SK-N-SH (cell line): ENCODE measurements at regions not wholly inside any gene's neighbourhood (a gene's known extent, or its start where the extent isn't known, plus 50 kb on each side); places are given as distances from the start of the nearest gene placed in this dataset.

Source experiments
- CTCF ChIA-PET: fragments of 300-600, 350-600 bp; formaldehyde crosslinking; extraction: SDS; loops from one replicate; lab custom pipeline; 2021; lab: Yijun Ruan, JAX
- POLR2A ChIA-PET: fragments of 350-600 bp; sonication (Branson Sonifier 250); formaldehyde crosslinking; extraction: SDS; loops from one replicate; lab custom pipeline; 2020; ENCODE audit warnings: antibody characterized with exemption, inconsistent platforms; lab: Yijun Ruan, JAX
- DNase-seq: peaks from one replicate; pipeline ENCODE4 v3.0.0; 2012
- H2AFZ ChIP-seq: fragments of 200-600 bp; sonication (generic); 2 replicates; pipeline ENCODE4 v1.8.1; 2016; ENCODE audit warnings: antibody characterized with exemption, mild to moderate bottlenecking, low read depth
- H3F3A ChIP-seq: fragments of 200-600 bp; sonication (generic); replicated peaks from 2 replicates; pipeline ENCODE3; 2016; ENCODE audit warnings: antibody characterized with exemption, mild to moderate bottlenecking; ENCODE audit not compliant: insufficient read depth
- H3K27ac ChIP-seq, 2 experiments: fragments of 200-500 bp in 1 of 2; fragments of 200-600 bp in 1 of 2; sonication (Bioruptor generic) in 1 of 2; sonication (generic), shearing (Covaris generic) in 1 of 2; 2 replicates each; pipeline versions ENCODE4 v1.5.1 to v1.6.1; 2014 to 2016; ENCODE audit warnings: low read depth in 2 of 2, inconsistent platforms in 1 of 2, low read length in 1 of 2, mild to moderate bottlenecking in 1 of 2, mixed read lengths in 1 of 2
- H3K27me3 ChIP-seq: fragments of 200-600 bp; sonication (generic), shearing (Covaris generic); 2 replicates; pipeline ENCODE4 v1.6.1; 2016; ENCODE audit warnings: mixed run types; ENCODE audit not compliant: insufficient read depth
- H3K36me3 ChIP-seq, 2 experiments: fragments of 200-500 bp in 1 of 2; fragments of 200-600 bp in 1 of 2; sonication (Bioruptor generic) in 1 of 2; sonication (generic) in 1 of 2; replicated peaks in 1 of 2; 2 replicates each; pipeline versions ENCODE3 to v1.5.1; 2014 to 2016; ENCODE audit warnings: low read length in 1 of 2, mild to moderate bottlenecking in 1 of 2; ENCODE audit not compliant: insufficient read depth in 2 of 2, control insufficient read depth in 1 of 2
- H3K4me1 ChIP-seq, 2 experiments: fragments of 200-500 bp in 1 of 2; fragments of 200-600 bp in 1 of 2; sonication (Bioruptor generic) in 1 of 2; sonication (generic), shearing (Covaris generic) in 1 of 2; 2 replicates each; pipeline versions ENCODE4 v1.5.1 to v1.6.1; 2014 to 2016; ENCODE audit warnings: low read depth in 1 of 2, low read length in 1 of 2, mixed run types in 1 of 2; ENCODE audit not compliant: insufficient read depth in 2 of 2, control insufficient read depth in 1 of 2
- H3K4me2 ChIP-seq: fragments of 200-600 bp; sonication (generic), shearing (Covaris generic); 2 replicates; pipeline ENCODE4 v1.6.1; 2017; ENCODE audit warnings: mixed run types
- H3K4me3 ChIP-seq, 2 experiments: fragments of 200-500 bp in 1 of 2; fragments of 200-600 bp in 1 of 2; sonication (Bioruptor generic) in 1 of 2; sonication (generic), shearing (Covaris generic) in 1 of 2; 2 replicates each; pipeline versions ENCODE4 v1.5.1 to v1.8.1; 2014 to 2016; ENCODE audit warnings: low read depth in 2 of 2, inconsistent platforms in 1 of 2, low read length in 1 of 2, mild to moderate bottlenecking in 1 of 2, mixed read lengths in 1 of 2, moderate library complexity in 1 of 2
- H3K79me2 ChIP-seq: fragments of 200-600 bp; sonication (generic); 2 replicates; pipeline ENCODE4 v1.8.1; 2017; ENCODE audit warnings: mild to moderate bottlenecking; ENCODE audit not compliant: insufficient read depth
- H3K9ac ChIP-seq: fragments of 200-600 bp; sonication (generic); 2 replicates; pipeline ENCODE4 v1.6.1; 2017; ENCODE audit warnings: mixed run types
- H3K9me2 ChIP-seq: fragments of 200-600 bp; sonication (generic); 2 replicates; pipeline ENCODE4 v1.6.1; 2017; ENCODE audit warnings: mixed run types
- H3K9me3 ChIP-seq: fragments of 200-600 bp; sonication (generic); 2 replicates; pipeline ENCODE4 v1.6.1; 2017; ENCODE audit warnings: mixed run types, mild to moderate bottlenecking, moderate library complexity
- H4K20me1 ChIP-seq: fragments of 200-600 bp; sonication (generic); 2 replicates; pipeline ENCODE4 v1.6.1; 2017; ENCODE audit warnings: mild to moderate bottlenecking, mixed run types; ENCODE audit not compliant: insufficient read depth
- GABPA ChIP-seq: IDR thresholded peaks from 2 replicates; pipeline ENCODE4 v1.4.0; 2012; ENCODE audit warnings: low read depth, mild to moderate bottlenecking
- IRF3 ChIP-seq: fragments of 150-350 bp; IDR thresholded peaks from 2 replicates; pipeline ENCODE4 v1.6.1; 2016; ENCODE audit warnings: mild to moderate bottlenecking, low read depth, low read length
- MAX ChIP-seq: IDR thresholded peaks from 2 replicates; pipeline ENCODE4 v1.4.0; 2012; ENCODE audit warnings: low read depth
- MEF2A ChIP-seq: IDR thresholded peaks from 2 replicates; pipeline ENCODE4 v1.4.0; 2012; ENCODE audit warnings: low read depth, borderline replicate concordance
- NFIC ChIP-seq: IDR thresholded peaks from 2 replicates; pipeline ENCODE4 v1.4.0; 2012; ENCODE audit warnings: borderline replicate concordance
- NRF1 ChIP-seq: IDR thresholded peaks from 2 replicates; pipeline ENCODE4 v1.6.1; 2012; ENCODE audit warnings: low read depth, mild to moderate bottlenecking, low read length
- POLR2AphosphoS5 ChIP-seq: IDR thresholded peaks from 2 replicates; pipeline ENCODE4 v1.6.1; 2012; ENCODE audit warnings: low read depth, low read length
- RXRA ChIP-seq: IDR thresholded peaks from 2 replicates; pipeline ENCODE4 v1.4.0; 2012; ENCODE audit warnings: low read depth, mild to moderate bottlenecking, borderline replicate concordance
- SIN3A ChIP-seq: IDR thresholded peaks from 2 replicates; pipeline ENCODE4 v1.6.1; 2012; ENCODE audit warnings: low read depth, mild to moderate bottlenecking, low read length, moderate library complexity, borderline replicate concordance
- SMC3 ChIP-seq: IDR thresholded peaks from 2 replicates; pipeline ENCODE4 v1.6.1; 2012; ENCODE audit warnings: low read depth, low read length, improper control_type of control experiment
- TAF1 ChIP-seq: IDR thresholded peaks from 2 replicates; pipeline ENCODE4 v1.6.1; 2012; ENCODE audit warnings: low read depth, mild to moderate bottlenecking, low read length, moderate library complexity, borderline replicate concordance
- TEAD4 ChIP-seq: IDR thresholded peaks from 2 replicates; pipeline ENCODE4 v1.4.0; 2012; ENCODE audit warnings: mild to moderate bottlenecking, borderline replicate concordance; ENCODE audit not compliant: insufficient read depth
- USF1 ChIP-seq: IDR thresholded peaks from 2 replicates; pipeline ENCODE4 v1.4.0; 2012; ENCODE audit warnings: low read depth, borderline replicate concordance
- YY1 ChIP-seq: IDR thresholded peaks from 2 replicates; pipeline ENCODE4 v1.4.0; 2012; ENCODE audit warnings: low read depth, mild to moderate bottlenecking
- ZBTB33 ChIP-seq: IDR thresholded peaks from 2 replicates; pipeline ENCODE4 v1.4.0; 2012; ENCODE audit warnings: low read depth, borderline replicate concordance
- WGBS: methylation state at CpG from one replicate; pipeline ENCODE4 v1.1.6; 2017; ENCODE audit warnings: low lambda C conversion rate; 5-methylcytosine and 5-hydroxymethylcytosine counted together

DNA sequence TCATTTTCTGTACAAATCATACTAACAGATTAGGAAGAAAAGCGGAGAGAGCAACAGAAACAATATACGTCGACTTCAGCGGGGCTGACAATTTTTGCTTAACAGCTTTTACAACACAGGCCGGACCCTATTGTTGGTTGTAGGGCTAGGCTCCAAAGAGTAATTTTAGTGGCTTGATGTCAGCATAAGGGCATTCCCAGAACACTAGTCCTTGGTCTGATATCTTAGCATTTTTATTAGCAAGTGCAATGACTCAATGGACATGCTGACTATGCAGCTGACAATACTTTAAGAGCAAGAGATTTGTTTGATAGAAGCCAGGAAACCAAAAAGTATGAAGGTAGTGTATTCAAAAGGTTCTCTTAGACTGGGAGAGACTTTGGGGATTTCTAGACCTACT, 209.9 kb downstream of the LNPK start:
- Histone ChIP-seq H3K79me2 (no peaks in the 10 kb centered on the region), H3K27me3 (no peaks in the 10 kb centered on the region), H3K9ac (no peak overlapping the region), H3K27ac (no peak overlapping the region), H3F3A (no peaks in the 10 kb centered on the region), H3K9me3 (no peaks in the 10 kb centered on the region), H4K20me1 (no peaks in the 10 kb centered on the region), H3K4me2 (no peak overlapping the region)
- no peak for DNase-seq
- WGBS, result 68% methylated on average over 5 of the region's 5 CpGs
- ChIA-PET CTCF (no interaction called here), POLR2A (no interaction called here)
- no peak for TF ChIP-seq SMC3
- TF ChIP-seq MEF2A, result no peak
- no peak for TF ChIP-seq SIN3A
- TF ChIP-seq IRF3, result no peak
- TF ChIP-seq NRF1, result no peak
- TF ChIP-seq NFIC, result no peak
- TF ChIP-seq GABPA, result no peak
- TF ChIP-seq POLR2AphosphoS5, result no peak
- TF ChIP-seq TEAD4, result no peak
- no peak for TF ChIP-seq ZBTB33
- TF ChIP-seq USF1, result no peak
- no peak for TF ChIP-seq MAX
- TF ChIP-seq YY1, result no peak
- no peak for TF ChIP-seq RXRA
- no peak for TF ChIP-seq TAF1
- TF ChIP-seq, all 33 proteins: peak for 0
- Histone ChIP-seq H3K36me3 (no peaks in the 10 kb centered on the region), H3K4me3 (no peak overlapping the region), H2AFZ (no peak overlapping the region), H3K4me1 (no peaks in the 10 kb centered on the region), H3K9me2 (no peaks in the 10 kb centered on the region)
